H1 (cell line): ENCODE measurements at regions not wholly inside any gene's neighbourhood (a gene's known extent, or its start where the extent isn't known, plus 50 kb on each side); places are given as distances from the start of the nearest gene placed in this dataset.

Experiments
- CTCF ChIA-PET: fragments of 300-600 bp; sonication (Branson Sonifier 250); formaldehyde crosslinking; loops from one replicate; lab custom pipeline; 2021; ENCODE audit not compliant: partially characterized antibody; lab: Charles Lee
- POLR2A ChIA-PET: fragments of 300-600 bp; sonication (Branson Sonifier 250); formaldehyde crosslinking; loops from one replicate; lab custom pipeline; 2021; ENCODE audit warnings: inconsistent platforms; ENCODE audit not compliant: partially characterized antibody; lab: Charles Lee
- DNase-seq, 2 experiments: peaks; one replicate each; pipeline versions ENCODE4 v3.0.0 to v3.0.0-alpha.2; 2010 to 2022; ENCODE audit warnings: low spot score in 2 of 2, low read depth in 1 of 2, mixed read lengths in 1 of 2
- FAIRE-seq: peaks from 2 replicates; lab custom pipeline; 2011; peaks lifted over from hg19 to GRCh38; lab: Jason Lieb, UNC
- H2AFZ ChIP-seq: 2 replicates; pipeline ENCODE4 v1.8.1; 2012; ENCODE audit warnings: low read length, inconsistent platforms
- H2AK5ac ChIP-seq: 2 replicates; pipeline ENCODE4 v1.6.1; 2013; ENCODE audit warnings: low read depth, low read length
- H2BK120ac ChIP-seq: replicated peaks from 2 replicates; pipeline ENCODE3; 2013; ENCODE audit warnings: low read depth, low read length, inconsistent platforms
- H2BK12ac ChIP-seq: 2 replicates; pipeline ENCODE4 v1.6.1; 2013; ENCODE audit warnings: low read depth, low read length
- H2BK15ac ChIP-seq: 2 replicates; pipeline ENCODE4 v1.6.1; 2013; ENCODE audit warnings: low read length
- H2BK20ac ChIP-seq: 2 replicates; pipeline ENCODE4 v1.6.1; 2013; ENCODE audit warnings: low read length
- H2BK5ac ChIP-seq: 2 replicates; pipeline ENCODE4 v1.6.1; 2013; ENCODE audit warnings: low read depth, low read length
- H3K14ac ChIP-seq: 2 replicates; pipeline ENCODE4 v1.6.1; 2013; ENCODE audit warnings: inconsistent platforms; ENCODE audit not compliant: insufficient read length
- H3K18ac ChIP-seq: 2 replicates; pipeline ENCODE4 v1.6.1; 2013; ENCODE audit warnings: low read length; ENCODE audit errors: extremely low read depth
- H3K23ac ChIP-seq: 2 replicates; pipeline ENCODE4 v1.6.1; 2013; ENCODE audit warnings: inconsistent platforms; ENCODE audit not compliant: insufficient read length
- H3K23me2 ChIP-seq: 2 replicates; pipeline ENCODE4 v1.6.1; 2013; ENCODE audit warnings: low read depth, low read length
- H3K27ac ChIP-seq: 2 replicates; pipeline ENCODE4 v1.6.1; 2011; ENCODE audit warnings: low read depth, low read length, inconsistent platforms
- H3K27me3 ChIP-seq, 4 experiments: replicated peaks in 1 of 4; 1 replicate in 1 of 4; 2 replicates in 3 of 4; pipeline versions ENCODE4 v1.6.1 to v1.8.1; 2011 to 2013; ENCODE audit warnings: low read length in 3 of 4, mild to moderate bottlenecking in 3 of 4, inconsistent platforms in 2 of 4, mixed read lengths in 2 of 4, moderate library complexity in 1 of 4; ENCODE audit not compliant: control insufficient read depth in 3 of 4, insufficient read depth in 3 of 4; ENCODE audit errors: extremely low read depth in 1 of 4
- H3K36me3 ChIP-seq, 4 experiments: 2 replicates each; pipeline versions ENCODE4 v1.6.1 to v1.8.1; 2011 to 2013; ENCODE audit warnings: mild to moderate bottlenecking in 4 of 4, low read length in 3 of 4, moderate library complexity in 2 of 4, control low read depth in 1 of 4, inconsistent platforms in 1 of 4; ENCODE audit not compliant: insufficient read depth in 4 of 4, control insufficient read depth in 2 of 4
- H3K4ac ChIP-seq: replicated peaks from 2 replicates; pipeline ENCODE3; 2013; ENCODE audit warnings: low read length, low read depth, mixed read lengths, inconsistent platforms; ENCODE audit not compliant: insufficient read length
- H3K4me1 ChIP-seq, 4 experiments: replicated peaks in 1 of 4; 1 replicate in 1 of 4; 2 replicates in 3 of 4; pipeline versions ENCODE4 v1.6.1 to v1.8.1; 2011 to 2013; ENCODE audit warnings: low read length in 3 of 4, inconsistent platforms in 2 of 4, mixed read lengths in 1 of 4; ENCODE audit not compliant: insufficient read depth in 4 of 4, control insufficient read depth in 3 of 4
- H3K4me2 ChIP-seq, 2 experiments: 2 replicates each; pipeline versions ENCODE4 v1.6.1 to v1.8.1; 2011 to 2013; ENCODE audit warnings: low read depth in 2 of 2, low read length in 2 of 2, control low read depth in 1 of 2, inconsistent platforms in 1 of 2, mild to moderate bottlenecking in 1 of 2; ENCODE audit not compliant: insufficient read depth in 1 of 2
- H3K4me3 ChIP-seq, 4 experiments: fragments of 200-600, 300-600 bp in 1 of 4; sonication (generic), shearing (Covaris generic), sonication (Bioruptor Twin) in 1 of 4; 2 replicates each; pipeline versions ENCODE4 v1.5.1 to v1.8.1; 2011 to 2016; ENCODE audit warnings: low read length in 4 of 4, low read depth in 3 of 4, control low read depth in 2 of 4, inconsistent platforms in 2 of 4, mild to moderate bottlenecking in 2 of 4, mixed read lengths in 1 of 4, moderate library complexity in 1 of 4; ENCODE audit not compliant: insufficient read depth in 2 of 4; ENCODE audit errors: extremely low read depth in 1 of 4
- H3K56ac ChIP-seq: replicated peaks from 2 replicates; pipeline ENCODE3; 2013; ENCODE audit warnings: low read depth, mild to moderate bottlenecking, mixed read lengths, low read length, inconsistent platforms; ENCODE audit not compliant: insufficient read length
- H3K79me1 ChIP-seq: 2 replicates; pipeline ENCODE4 v1.6.1; 2013; ENCODE audit warnings: low read depth, low read length, control low read depth
- H3K79me2 ChIP-seq, 2 experiments: 2 replicates each; pipeline versions ENCODE4 v1.6.1 to v1.8.1; 2012 to 2013; ENCODE audit warnings: low read length in 2 of 2, mild to moderate bottlenecking in 2 of 2, inconsistent platforms in 1 of 2; ENCODE audit not compliant: insufficient read depth in 2 of 2, control insufficient read depth in 1 of 2
- H3K9ac ChIP-seq, 4 experiments: replicated peaks in 1 of 4; 1 replicate in 1 of 4; 2 replicates in 3 of 4; pipeline versions ENCODE4 v1.6.1 to v1.8.1; 2011 to 2013; ENCODE audit warnings: low read depth in 3 of 4, low read length in 3 of 4, control low read depth in 2 of 4, mild to moderate bottlenecking in 2 of 4, moderate library complexity in 2 of 4, inconsistent platforms in 1 of 4; ENCODE audit errors: extremely low read depth in 1 of 4
- H3K9me3 ChIP-seq, 2 experiments: 2 replicates each; pipeline versions ENCODE4 v1.6.1 to v1.8.1; 2012 to 2013; ENCODE audit warnings: mild to moderate bottlenecking in 2 of 2, moderate library complexity in 2 of 2, control low read depth in 1 of 2, inconsistent platforms in 1 of 2, low read depth in 1 of 2, low read length in 1 of 2, mixed read lengths in 1 of 2; ENCODE audit not compliant: insufficient read depth in 2 of 2
- H4K20me1 ChIP-seq, 2 experiments: replicated peaks in 1 of 2; 2 replicates each; pipeline versions ENCODE3 to v1.8.1; 2011 to 2013; ENCODE audit warnings: inconsistent platforms in 2 of 2, low read length in 2 of 2, mild to moderate bottlenecking in 1 of 2; ENCODE audit not compliant: insufficient read depth in 2 of 2, control insufficient read depth in 1 of 2
- H4K5ac ChIP-seq: 2 replicates; pipeline ENCODE4 v1.6.1; 2013; ENCODE audit warnings: low read length, low read depth, mixed read lengths, inconsistent platforms; ENCODE audit not compliant: insufficient read length
- H4K8ac ChIP-seq: 2 replicates; pipeline ENCODE4 v1.8.0; 2013; ENCODE audit warnings: mild to moderate bottlenecking, moderate library complexity, low read length, inconsistent platforms; ENCODE audit not compliant: insufficient read depth; ENCODE audit errors: extremely low read depth
- H4K91ac ChIP-seq: replicated peaks from 2 replicates; pipeline ENCODE3; 2013; ENCODE audit warnings: low read length, mixed read lengths, inconsistent platforms; ENCODE audit not compliant: insufficient read length
- ATF3 ChIP-seq: IDR thresholded peaks from 2 replicates; pipeline ENCODE4 v1.6.1; 2011; ENCODE audit warnings: low read depth, mild to moderate bottlenecking, low read length; ENCODE audit not compliant: insufficient read depth
- CBX8 ChIP-seq: fragments of 300-800, 300-1000 bp; sonication (generic); IDR thresholded peaks from 2 replicates; pipeline ENCODE4 v1.7.1; 2016; ENCODE audit warnings: low read depth, low read length, borderline replicate concordance
- WGBS, 2 experiments: shearing (Covaris generic) in 1 of 2; methylation state at CpG; one replicate each; pipeline versions ENCODE4 v1.1.6 to v1.1.7; 2013 to 2015; ENCODE audit warnings: low lambda C conversion rate in 2 of 2, mixed read lengths in 2 of 2, inconsistent platforms in 1 of 2, low coverage in 1 of 2, missing lambda C conversion rate in 1 of 2; ENCODE audit not compliant: insufficient replicate concordance in 2 of 2, insufficient coverage in 1 of 2, insufficient read length in 1 of 2; ENCODE audit errors: extremely low coverage in 1 of 2, missing lambda C conversion rate in 1 of 2; 5-methylcytosine and 5-hydroxymethylcytosine counted together

GRCh38 chr9:107870221-107870620 lies 380.7 kb upstream of the KLF4 start:
- no peak overlapping the region for H3K14ac ChIP-seq
- DNase-seq (no peak), FAIRE-seq (no peak)
- H2BK15ac ChIP-seq: no peak overlapping the region
- no peak overlapping the region for H3K23ac ChIP-seq
- no peaks in the 10 kb centered on the region for H3K79me2 ChIP-seq
- H2BK5ac ChIP-seq: no peak overlapping the region
- no peak overlapping the region for H4K5ac ChIP-seq
- H3K4me2 ChIP-seq: no peak overlapping the region
- H3K36me3 ChIP-seq: no peaks in the 10 kb centered on the region
- ChIA-PET POLR2A (no interaction called here), CTCF (interaction anchor here (1.7 kb wide), 1 partner anchor 9 kb away, joined by 7 read pairs; no protein-coding TSS in a partner anchor)
- 76% methylated on average over 6 of the region's 6 CpGs; no CpG with 5 or more reads in 1 of the 2 experiments for WGBS, 2 experiments
- H2BK12ac ChIP-seq: no peak overlapping the region
- no peak overlapping the region for H2BK20ac ChIP-seq
- no peaks in the 10 kb centered on the region for H3K9me3 ChIP-seq
- H3K27ac ChIP-seq: no peak overlapping the region
- H3K4me3 ChIP-seq: no peak overlapping the region
- no peak overlapping the region for H4K8ac ChIP-seq
- peaks cover 4 to 7% (median 5%) of the 10 kb centered on the region in 4 experiments; a peak in 6 of 7 replicates for H3K4me1 ChIP-seq
- H3K18ac ChIP-seq: no peak overlapping the region; the same call in 1 of the 2 replicates
- no peak overlapping the region for H2AK5ac ChIP-seq
- no peak overlapping the region for H2BK120ac ChIP-seq
- no peaks in the 10 kb centered on the region for H3K23me2 ChIP-seq
- no peaks in the 10 kb centered on the region for H3K27me3 ChIP-seq
- no peak overlapping the region for H2AFZ ChIP-seq
- no peak overlapping the region for H3K4ac ChIP-seq
- H3K56ac ChIP-seq: no peak overlapping the region
- no peaks in the 10 kb centered on the region for H4K20me1 ChIP-seq
- no peaks in the 10 kb centered on the region for H3K79me1 ChIP-seq
- no peak overlapping the region for H4K91ac ChIP-seq
- no peak overlapping the region; a peak in 1 of 7 replicates for H3K9ac ChIP-seq
- TF ChIP-seq CBX8 (no peak), ATF3 (no peak)
